NCI-H526 (cell line): ENCODE measurements at regions not wholly inside any gene's neighbourhood (a gene's known extent, or its start where the extent isn't known, plus 50 kb on each side); places are given as distances from the start of the nearest gene placed in this dataset.

Experiments
- DNase-seq, 2 experiments: peaks; one replicate each; lab custom pipeline; 2025; lab: John Stamatoyannopoulos, UW

- DNase-seq: no peak
Measured at GRCh38 chr4:95672811-95673210, 124.0 kb upstream of the UNC5C start.

GRCh38 chr4:95660719-95661118 is 111.9 kb upstream of the UNC5C start:
- DNase-seq: no peak

GRCh38 chr4:95651891-95652290 is 103.1 kb upstream of the UNC5C start:
- no peak for DNase-seq

- DNase-seq: no peak
Measured at GRCh38 chr4:95644417-95644816, 95.6 kb upstream of the UNC5C start.

- DNase-seq: no peak
Measured at GRCh38 chr4:95643627-95644026, 94.9 kb upstream of the UNC5C start.

DNA sequence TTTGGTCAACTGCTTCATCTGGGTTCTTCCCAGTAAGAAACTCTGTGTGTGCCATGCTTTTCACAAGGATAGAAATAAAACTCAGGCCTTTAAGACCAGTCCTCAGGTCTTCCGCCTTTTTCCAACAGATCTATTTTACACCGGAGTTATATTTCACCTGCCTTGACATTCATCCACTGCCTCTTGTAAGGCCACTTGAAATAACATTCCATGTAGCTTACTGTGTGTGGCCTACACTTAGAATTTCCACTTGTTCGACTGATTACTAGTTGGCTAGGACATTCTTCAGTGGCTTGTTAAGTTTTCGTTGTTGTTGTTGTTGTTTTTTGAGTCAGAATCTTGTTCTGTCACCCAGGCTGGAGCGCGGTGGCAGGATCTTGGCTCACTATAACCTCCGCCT is 92.8 kb upstream of the UNC5C start:
- no peak for DNase-seq

DNA sequence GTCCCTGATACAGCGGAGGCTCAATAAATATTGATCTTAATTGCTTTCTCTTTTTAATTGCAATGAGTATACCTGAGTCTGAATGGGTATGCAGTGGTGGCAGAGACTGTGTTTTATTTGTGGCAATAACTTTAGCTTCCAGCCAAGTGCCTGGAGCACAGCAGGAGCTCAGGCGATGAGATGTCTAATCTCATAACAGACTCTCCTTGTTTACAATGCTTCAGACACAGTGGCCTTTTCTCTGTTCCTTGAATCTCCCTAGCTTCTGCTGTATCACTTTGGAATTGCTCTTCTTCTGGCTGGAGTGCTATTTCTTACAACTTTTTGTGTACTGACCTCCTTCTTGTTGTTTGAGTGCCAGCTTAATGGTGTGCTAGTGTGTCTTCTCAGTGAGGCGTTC is 91.5 kb upstream of the UNC5C start:
- no peak for DNase-seq

DNA sequence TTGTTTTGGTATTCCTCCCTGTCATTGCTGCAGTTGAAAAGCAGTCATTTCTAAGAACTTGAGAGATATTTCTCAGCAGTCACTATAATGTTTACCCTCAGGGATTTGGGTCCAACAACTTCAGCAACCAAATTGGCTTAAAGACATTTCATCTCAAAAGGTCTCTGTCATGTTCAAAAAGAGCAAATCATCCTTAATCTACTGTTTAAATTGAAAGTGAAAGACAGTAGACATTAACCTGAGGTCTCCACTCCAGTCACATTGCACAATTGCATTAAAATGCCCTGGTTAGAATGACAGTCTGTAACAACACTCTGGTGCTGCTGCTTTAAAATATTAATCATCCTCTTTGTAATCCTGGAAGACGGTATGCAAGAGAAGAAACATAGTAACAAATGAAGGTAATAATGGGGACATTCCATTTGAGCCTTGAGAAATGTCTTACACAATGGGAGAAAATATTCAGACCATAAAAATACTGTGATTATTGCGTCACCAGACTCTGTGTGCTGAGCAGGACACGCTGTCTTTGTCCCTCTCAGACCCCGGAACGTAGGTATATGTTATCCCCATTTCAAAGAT is 90.2 kb upstream of the UNC5C start:
- DNase-seq: no peak

GRCh38 chr4:95637043-95637600 is 88.3 kb upstream of the UNC5C start:
- DNase-seq: peak in 1 of 2 experiments; percentile 15

DNA sequence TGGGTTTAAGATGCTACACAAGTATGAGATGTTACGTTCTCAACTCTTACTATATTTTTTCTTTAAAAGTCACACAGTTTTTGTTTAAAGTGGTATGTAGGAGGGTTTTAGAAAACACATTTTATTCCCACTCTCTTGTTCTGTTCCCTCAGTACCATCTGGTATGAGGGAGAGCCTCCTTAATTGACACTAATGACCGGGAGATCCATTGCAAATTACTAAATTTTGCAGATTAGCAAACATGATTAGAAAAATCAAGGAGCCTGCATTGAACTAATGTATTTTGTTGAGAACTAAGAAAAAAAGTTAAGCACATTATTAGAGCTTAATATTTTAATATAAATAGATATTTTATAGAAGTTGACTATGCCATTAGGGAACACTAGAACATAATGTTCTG is 87.3 kb upstream of the UNC5C start:
- no peak for DNase-seq

DNA sequence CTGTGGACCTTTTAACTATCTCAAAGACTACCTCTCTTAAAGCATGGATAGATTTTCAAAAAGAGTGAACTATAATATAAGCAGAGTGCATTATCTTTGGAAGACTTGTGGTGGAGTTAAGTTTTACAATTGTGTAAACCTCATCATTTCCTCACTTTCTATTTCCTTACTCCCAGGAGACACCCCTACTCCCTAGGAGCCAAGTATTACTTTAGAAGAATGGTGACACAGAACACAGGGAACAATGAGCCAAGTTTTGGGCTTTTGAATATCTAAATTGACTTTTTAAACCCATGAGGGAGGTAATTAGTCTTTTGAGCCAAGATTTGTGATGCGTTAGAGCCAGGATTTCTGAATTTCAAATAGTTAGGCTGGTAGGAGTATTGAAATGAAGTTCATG is 78.9 kb upstream of the UNC5C start:
- no peak for DNase-seq

DNA sequence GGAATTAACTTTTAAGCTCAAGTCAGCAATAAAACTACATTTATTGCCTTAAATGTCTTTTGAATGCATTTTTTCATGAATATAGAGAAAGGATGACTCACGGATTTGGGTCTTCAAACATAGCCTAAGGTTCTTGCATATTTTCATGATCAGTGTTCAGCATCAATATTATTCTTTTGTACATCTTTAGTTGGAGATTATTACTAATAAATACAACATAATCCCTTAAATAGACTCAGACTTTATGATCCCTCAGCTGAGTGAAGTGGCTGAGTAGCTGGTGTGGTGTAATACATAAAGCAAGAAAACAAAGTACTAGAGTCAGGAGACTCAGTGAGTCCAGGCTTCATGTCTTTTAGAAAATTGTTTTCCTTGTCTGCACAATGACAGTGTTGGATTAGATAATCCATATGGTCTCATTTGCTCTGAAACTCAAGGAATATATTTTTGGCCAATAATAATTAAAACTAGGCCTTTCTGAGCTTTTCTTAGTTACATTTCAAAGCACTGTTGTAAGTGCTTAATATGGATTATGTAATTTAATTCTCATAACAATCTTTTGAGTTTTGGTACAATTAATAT is 78.3 kb upstream of the UNC5C start:
- DNase-seq: no peak

DNA sequence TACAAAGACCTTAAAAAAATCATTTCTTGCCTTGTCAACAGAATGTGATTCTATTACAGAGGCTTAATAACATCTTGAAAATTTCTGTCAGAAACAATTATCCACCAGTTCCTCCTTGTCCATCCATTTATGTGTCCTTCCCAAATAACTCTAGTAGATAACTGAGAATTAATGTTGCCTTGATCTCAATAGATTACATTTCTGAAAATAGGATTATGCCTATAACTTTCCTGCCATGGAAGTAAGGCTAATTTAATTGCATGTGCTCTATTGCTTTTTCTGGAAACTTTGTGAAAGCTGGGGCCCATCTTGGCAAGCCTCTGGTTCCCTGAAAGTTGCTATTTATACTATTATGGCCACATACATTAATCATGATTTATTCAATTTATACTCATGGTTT is 76.2 kb upstream of the UNC5C start:
- no peak for DNase-seq

GRCh38 chr4:95619525-95620443 is 71.0 kb upstream of the UNC5C start:
- no peak for DNase-seq

GRCh38 chr4:95614684-95615205 is 66.0 kb upstream of the UNC5C start:
- DNase-seq: no peak

DNA sequence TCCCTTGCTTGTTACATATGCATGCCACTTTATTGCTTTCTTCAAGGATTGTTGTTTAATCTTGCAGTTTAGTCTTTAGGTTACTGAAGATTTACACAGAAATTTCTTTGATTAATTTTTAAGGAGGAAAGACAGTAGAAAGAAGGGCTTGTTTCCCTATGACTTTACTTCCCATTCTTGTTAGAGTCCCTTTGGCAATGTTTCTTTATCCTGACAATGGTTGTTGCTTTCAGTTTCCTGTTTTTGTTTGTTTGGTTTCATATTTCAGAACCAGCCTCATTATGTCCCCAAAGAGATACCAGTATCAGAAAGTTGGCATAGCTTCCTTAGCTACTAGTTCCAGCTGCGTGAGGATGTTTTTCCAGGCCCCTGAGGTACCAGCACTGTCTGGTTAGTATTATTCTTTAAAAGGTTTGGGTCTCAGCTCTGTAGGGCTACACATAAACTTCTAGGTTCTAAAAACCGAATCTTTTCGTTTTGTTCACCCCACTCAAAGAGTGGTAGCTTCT is 61.3 kb upstream of the UNC5C start:
- no peak for DNase-seq

DNA sequence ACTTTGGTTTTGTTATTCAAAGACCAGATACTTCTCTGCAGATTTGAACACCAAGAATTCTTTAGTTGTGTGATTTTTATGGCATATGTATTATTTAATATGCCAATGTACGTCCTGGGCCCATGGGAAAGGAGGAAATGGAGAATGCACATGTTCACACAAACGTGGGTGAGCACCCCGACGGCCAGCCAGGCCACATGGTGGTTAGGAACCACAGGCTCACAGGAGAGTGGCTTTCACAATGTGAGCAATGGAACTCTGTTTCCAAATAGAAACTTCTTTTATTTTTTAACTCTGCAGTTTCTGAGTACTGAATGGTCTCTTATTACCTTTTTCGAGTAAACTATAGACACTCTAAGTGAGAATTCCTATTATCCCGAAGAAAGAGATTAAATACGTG is 58.0 kb upstream of the UNC5C start:
- no peak for DNase-seq

DNA sequence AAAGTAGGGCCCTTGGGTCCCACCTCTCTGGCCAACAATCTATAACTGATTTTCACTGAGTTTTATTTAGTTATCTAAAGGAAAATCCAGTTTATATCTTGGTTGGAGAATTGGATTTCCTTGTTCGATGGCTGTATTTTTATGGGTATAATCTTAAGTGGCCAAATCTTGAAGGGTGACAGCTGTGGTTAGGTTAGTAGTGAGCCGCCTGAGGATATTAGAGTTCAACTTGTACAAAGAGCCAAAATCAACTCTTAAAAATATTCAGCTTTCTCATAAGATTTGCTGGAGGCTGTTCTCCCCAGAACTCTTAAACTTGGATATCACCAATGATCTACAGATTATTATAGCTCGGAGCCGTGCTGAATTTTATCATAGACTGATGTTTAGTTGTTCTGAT is 54.6 kb upstream of the UNC5C start:
- no peak for DNase-seq

DNA sequence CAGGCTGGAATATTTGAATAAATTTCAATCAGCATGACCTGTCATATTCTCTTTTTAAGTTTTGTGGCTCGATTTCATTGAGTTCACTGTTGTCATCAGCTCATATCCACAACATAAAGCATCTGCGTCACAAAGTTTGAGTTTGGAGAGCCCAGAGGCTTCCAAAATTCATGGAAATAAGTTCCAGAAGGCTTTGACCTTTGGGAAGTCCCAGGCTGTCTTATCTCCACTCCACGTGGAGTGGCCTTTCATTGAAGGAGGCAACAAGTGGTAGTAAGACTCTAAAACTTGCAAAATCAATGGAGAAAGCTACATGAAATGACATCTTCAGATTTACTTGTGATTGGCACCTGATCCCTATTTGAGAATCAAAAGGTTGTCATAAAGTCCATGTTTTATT is 54.1 kb upstream of the UNC5C start:
- no peak for DNase-seq

GRCh38 chr4:95601356-95601755 is 52.6 kb upstream of the UNC5C start:
- DNase-seq: no peak

DNA sequence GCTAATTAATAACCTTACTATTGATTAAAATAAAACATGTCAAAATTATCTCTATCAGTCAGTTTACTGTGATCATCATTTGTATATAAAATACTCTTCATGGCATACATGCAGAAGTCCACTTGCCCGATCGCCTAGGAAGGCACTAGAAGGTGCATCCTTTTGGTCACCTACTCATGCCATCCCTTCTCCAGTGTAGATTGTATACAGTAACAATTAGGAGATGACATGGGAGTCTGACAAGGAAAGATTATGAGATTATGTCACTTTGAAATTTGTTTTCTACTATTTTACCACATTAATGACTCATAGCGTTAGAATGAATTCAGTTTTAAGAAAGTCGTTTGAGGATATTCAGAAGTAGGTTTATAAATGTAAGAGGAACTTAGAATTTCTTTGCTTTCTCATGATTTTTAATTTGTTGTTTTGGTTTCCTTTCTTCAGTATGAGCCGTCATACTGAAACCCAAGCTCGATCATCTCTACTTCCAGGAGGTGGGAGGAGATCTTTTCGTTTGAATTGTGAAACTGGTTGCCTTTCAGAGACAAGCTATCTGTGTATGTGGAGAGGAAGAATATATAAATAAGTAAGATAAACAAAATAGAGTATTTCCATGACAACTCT is 51.1 kb upstream of the UNC5C start:
- DNase-seq: no peak
